Activated B cell treated with CpG ODN at 0.5 μM for 24 hours (primary cell): ENCODE measurements at regions not wholly inside any gene's neighbourhood (a gene's known extent, or its start where the extent isn't known, plus 50 kb on each side); places are given as distances from the start of the nearest gene placed in this dataset.

Experiments
- ATAC-seq: fragments of 200-7000 bp; cut with Tn5 transposase; one replicate; pipeline ENCODE4 v1.10.0; 2021; ENCODE audit warnings: low read depth, mild to moderate bottlenecking, moderate library complexity
- CTCF ChIA-PET: fragments of 350-600 bp; sonication (Branson Sonifier 250); formaldehyde crosslinking; loops from one replicate; lab custom pipeline; 2021; ENCODE audit warnings: antibody characterized with exemption; lab: Charles Lee
- POLR2A ChIA-PET: fragments of 350-600 bp; sonication (Branson Sonifier 250); formaldehyde crosslinking; loops from one replicate; lab custom pipeline; 2021; ENCODE audit warnings: antibody characterized with exemption; lab: Charles Lee
- DNase-seq: peaks from one replicate; pipeline ENCODE4 v3.0.0; 2022
- H3K27ac Mint-ChIP-seq: one replicate; pipeline ENCODE4 v1.8.0; 2020; ENCODE audit warnings: mixed read lengths
- H3K27me3 Mint-ChIP-seq: one replicate; pipeline ENCODE4 v1.8.0; 2021; ENCODE audit warnings: mixed read lengths
- H3K36me3 Mint-ChIP-seq: one replicate; pipeline ENCODE4 v1.8.0; 2021; ENCODE audit warnings: low read depth, mixed read lengths
- H3K4me1 Mint-ChIP-seq: one replicate; pipeline ENCODE4 v1.8.0; 2021; ENCODE audit warnings: mixed read lengths
- H3K4me3 Mint-ChIP-seq: one replicate; pipeline ENCODE4 v1.8.0; 2020; ENCODE audit warnings: mild to moderate bottlenecking, mixed read lengths
- H3K9me3 Mint-ChIP-seq: one replicate; pipeline ENCODE4 v1.8.0; 2020; ENCODE audit warnings: mixed read lengths
- CTCF ChIP-seq: fragments of 200-600 bp; IDR thresholded peaks from one replicate; pipeline ENCODE4 v1.8.0; 2022; ENCODE audit warnings: antibody characterized with exemption, mild to moderate bottlenecking
- intact Hi-C: fragments of 100-400 bp; cut with micrococcal nuclease; formaldehyde crosslinking; loops from one replicate; pipeline ENCODE4 v1.15.1; 2024

DNA sequence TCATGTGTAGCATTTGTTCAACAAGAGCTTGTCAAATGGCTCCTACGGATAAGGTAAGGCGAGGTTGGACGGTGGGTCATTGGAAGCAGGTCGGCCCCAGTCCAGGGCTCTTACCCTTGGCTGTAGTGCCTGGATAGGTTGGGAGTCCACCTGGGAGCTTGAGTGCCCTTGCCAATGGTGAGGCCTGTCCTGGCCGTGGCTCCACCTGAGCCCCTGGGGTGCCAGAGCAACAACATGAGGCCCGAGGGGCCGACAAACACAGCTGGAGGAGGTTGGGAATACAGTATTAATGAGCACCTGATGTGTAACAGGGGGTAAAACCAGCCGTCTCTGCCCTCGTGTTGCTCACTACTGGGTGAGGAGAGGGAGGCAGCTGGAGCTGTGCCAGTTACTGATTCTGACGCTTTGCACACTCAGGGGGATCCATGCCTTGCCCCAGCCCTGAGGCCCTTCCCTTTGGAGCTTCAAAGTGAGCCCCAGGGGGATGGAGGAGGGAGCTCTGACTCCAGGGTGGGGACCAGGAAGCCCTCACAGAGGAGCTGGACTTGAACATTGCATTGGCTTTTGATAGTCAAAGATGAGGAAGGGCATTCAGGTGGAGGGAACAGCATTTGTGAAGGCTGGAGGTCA, 87.2 kb downstream of the RHOB start:
- Mint-ChIP-seq H3K9me3 (no peaks in the 10 kb centered on the region), H3K27me3 (peaks cover 4% of the 10 kb centered on the region), H3K36me3 (no peaks in the 10 kb centered on the region), H3K4me3 (no peak overlapping the region), H3K4me1 (no peaks in the 10 kb centered on the region), H3K27ac (no peak overlapping the region)
- ChIA-PET POLR2A (no interaction called here), CTCF (no interaction called here)
- DNase-seq (no peak), ATAC-seq (no peak)
- no peak for TF ChIP-seq CTCF
- intact Hi-C loops = no loop called here

DNA sequence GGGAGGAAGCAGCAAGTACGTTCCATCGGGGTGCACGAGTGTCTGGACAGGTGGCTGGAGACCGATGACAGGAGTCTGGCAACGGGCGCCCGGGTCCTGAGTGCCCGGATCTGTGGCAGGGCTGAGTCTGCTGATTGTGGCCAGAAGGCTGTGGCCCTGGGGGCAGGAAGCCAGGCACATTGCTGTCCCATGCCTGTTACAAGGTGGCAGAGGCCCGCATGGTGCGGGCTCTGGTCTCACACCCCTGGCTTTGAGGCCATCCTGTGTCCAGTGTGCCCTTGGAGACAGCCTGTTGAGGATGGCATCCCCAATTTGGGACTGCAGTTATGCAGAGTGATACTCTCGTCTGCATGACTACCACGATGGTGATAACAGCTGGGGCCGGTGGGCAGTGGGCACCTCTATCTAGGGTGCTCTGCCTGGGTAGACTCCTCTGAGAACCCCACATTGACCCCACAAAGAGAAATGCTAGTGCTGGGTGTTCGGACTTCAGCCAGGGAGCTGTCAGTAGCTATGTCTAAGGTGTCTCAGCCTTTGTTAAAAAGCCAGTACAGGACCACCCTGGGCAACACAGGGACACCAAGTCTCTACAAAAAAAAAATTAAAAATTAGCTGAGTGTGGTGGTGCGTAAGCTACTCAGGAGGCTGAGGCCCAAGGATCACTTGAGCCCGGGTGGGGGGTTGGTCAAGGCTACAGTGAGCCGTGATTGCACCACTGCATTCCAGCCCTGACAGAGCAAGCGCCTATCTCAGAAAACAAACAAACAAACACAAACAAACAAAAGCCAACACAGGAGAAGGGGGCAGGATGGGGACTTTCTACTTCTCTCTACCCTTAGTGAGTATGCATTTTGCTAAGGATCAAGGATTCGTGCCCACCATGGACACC, 88.3 kb downstream of the RHOB start:
- TF ChIP-seq CTCF = no peak
- no peak overlapping the region for H3K4me3 Mint-ChIP-seq
- DNase-seq = no peak
- no peak for ATAC-seq
- intact Hi-C loops = no loop called here
- peaks cover 4% of the 10 kb centered on the region for H3K27me3 Mint-ChIP-seq
- H3K27ac Mint-ChIP-seq = no peak overlapping the region
- ChIA-PET POLR2A (no interaction called here), CTCF (no interaction called here)
- H3K4me1 Mint-ChIP-seq = no peaks in the 10 kb centered on the region
- H3K36me3 Mint-ChIP-seq = no peaks in the 10 kb centered on the region
- no peaks in the 10 kb centered on the region for H3K9me3 Mint-ChIP-seq

DNA sequence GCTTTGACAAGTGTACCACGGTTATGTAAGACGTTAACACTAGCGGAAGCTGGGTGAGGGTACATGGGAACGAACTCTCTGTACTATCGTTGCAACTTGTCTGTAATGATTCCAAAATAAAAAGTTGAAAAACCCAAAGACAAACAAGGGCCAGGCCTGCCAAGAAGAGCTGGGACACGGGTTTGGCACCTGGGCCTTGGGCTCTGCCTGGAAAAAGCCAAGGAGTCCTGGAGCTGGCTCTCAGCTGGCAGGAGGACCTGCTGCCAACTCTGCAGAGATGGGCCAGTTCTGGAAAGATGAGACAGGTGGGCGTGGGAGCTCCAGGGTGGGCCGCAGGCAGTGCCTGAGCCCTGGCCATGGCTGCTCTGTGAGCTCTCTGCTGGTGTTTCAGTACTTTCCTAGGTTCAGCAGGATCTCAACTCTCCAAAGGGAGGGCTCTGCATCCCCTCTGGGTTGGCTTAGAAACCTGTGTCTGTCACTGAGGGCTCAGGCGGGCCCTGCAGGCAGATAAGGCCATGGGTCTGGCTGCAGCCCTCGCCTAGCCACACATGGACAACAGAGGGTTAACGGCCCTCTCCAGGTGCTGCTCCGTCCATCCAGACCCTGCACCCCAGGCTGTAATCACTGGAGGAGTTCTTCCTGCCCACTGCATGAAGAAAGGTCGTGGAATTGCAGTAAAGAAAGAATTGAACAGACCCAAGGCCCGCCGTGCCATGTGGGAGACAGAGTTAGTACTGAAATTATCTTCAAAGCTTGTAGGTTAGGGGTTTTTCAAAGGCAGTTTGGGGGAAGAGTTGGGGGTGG, 89.9 kb downstream of the RHOB start:
- ChIA-PET CTCF (interaction anchor here (1.0 kb wide), 1 partner anchor 11 kb away, joined by 3 read pairs; no protein-coding TSS in a partner anchor), POLR2A (no interaction called here)
- Mint-ChIP-seq H3K9me3 (no peaks in the 10 kb centered on the region), H3K27me3 (peaks cover 9% of the 10 kb centered on the region), H3K27ac (no peak overlapping the region), H3K4me3 (no peak overlapping the region), H3K36me3 (no peaks in the 10 kb centered on the region), H3K4me1 (no peaks in the 10 kb centered on the region)
- ATAC-seq (no peak), DNase-seq (no peak)
- TF ChIP-seq CTCF = no peak
- intact Hi-C loops = no loop called here

- intact Hi-C loops = no loop called here
- no peak for DNase-seq
- no peak for ATAC-seq
- H3K4me1 Mint-ChIP-seq = no peaks in the 10 kb centered on the region
- H3K36me3 Mint-ChIP-seq = no peaks in the 10 kb centered on the region
- H3K27ac Mint-ChIP-seq = no peak overlapping the region
- POLR2A ChIA-PET = interaction anchor here (0.6 kb wide), 1 partner anchor 284 kb away, joined by 3 read pairs; no protein-coding TSS in a partner anchor
- CTCF ChIA-PET = interaction anchor here (0.5 to 1.0 kb wide), 2 partner anchors 12 to 93 kb away, joined by 3 read pairs; no protein-coding TSS in a partner anchor
- no peak overlapping the region for H3K4me3 Mint-ChIP-seq
- TF ChIP-seq CTCF = no peak
- H3K9me3 Mint-ChIP-seq = no peaks in the 10 kb centered on the region
- peaks cover 15% of the 10 kb centered on the region for H3K27me3 Mint-ChIP-seq
These were observed 90.8 kb downstream of the RHOB start for GRCh38 chr2:20537423-20538307.
